ENCODE measurements at regions not wholly inside any gene's neighbourhood (a gene's known extent, or its start where the extent isn't known, plus 50 kb on each side); places are given as distances from the start of the nearest gene placed in this dataset.

DNA sequence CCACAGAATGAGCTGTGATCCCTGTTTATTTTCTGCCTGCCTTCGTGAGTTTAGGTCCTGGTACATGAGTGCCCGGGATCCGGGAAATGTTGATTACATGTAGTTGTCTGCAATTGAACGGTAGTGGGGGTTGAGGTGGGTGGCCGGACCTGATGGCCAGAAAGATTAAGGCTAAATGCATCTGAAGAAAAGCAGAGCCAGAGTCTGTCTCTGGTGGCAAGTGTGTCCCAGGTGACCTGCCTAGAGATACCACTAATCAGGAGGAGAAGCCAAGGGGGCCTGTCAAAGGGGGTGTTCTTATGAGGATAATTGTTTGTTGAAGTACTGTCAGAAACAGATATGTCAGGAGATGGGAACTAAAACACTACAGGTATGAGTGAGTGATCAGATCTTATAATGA lies 154.0 kb upstream of the ASIC2 start:
- Histone ChIP-seq H3K9me3 (peaks cover 0 to 10% of the 10 kb centered on the region in 2 donors), H3K36me3 (no peaks in the 10 kb centered on the region), H3K27ac (no peak overlapping the region), H3K27me3 (no peaks in the 10 kb centered on the region), H3K4me1 (no peaks in the 10 kb centered on the region), H3K4me3 (no peak overlapping the region)
- no peak for DNase-seq (ENCODE audit: low spot score)
- TF ChIP-seq, protein P1, sequence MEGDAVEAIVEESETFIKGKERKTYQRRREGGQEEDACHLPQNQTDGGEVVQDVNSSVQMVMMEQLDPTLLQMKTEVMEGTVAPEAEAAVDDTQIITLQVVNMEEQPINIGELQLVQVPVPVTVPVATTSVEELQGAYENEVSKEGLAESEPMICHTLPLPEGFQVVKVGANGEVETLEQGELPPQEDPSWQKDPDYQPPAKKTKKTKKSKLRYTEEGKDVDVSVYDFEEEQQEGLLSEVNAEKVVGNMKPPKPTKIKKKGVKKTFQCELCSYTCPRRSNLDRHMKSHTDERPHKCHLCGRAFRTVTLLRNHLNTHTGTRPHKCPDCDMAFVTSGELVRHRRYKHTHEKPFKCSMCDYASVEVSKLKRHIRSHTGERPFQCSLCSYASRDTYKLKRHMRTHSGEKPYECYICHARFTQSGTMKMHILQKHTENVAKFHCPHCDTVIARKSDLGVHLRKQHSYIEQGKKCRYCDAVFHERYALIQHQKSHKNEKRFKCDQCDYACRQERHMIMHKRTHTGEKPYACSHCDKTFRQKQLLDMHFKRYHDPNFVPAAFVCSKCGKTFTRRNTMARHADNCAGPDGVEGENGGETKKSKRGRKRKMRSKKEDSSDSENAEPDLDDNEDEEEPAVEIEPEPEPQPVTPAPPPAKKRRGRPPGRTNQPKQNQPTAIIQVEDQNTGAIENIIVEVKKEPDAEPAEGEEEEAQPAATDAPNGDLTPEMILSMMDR (IDR thresholded peaks at IDR 0.05), result no peak

GRCh38 chr17:33451221-33451620 lies 158.1 kb upstream of the ASIC2 start:
- H3K9me3 ChIP-seq, result no peaks in the 10 kb centered on the region
- H3K4me1 ChIP-seq, result no peaks in the 10 kb centered on the region
- DNase-seq (ENCODE audit: low spot score), result no peak
- H3K27me3 ChIP-seq, result no peaks in the 10 kb centered on the region
- H3K36me3 ChIP-seq, result no peaks in the 10 kb centered on the region
- TF ChIP-seq, protein P1 (IDR thresholded peaks at IDR 0.05), result no peak
- no peak overlapping the region for H3K27ac ChIP-seq
- H3K4me3 ChIP-seq, result no peak overlapping the region

GRCh38 chr17:33457477-33457876 lies 164.4 kb upstream of the ASIC2 start:
- Histone ChIP-seq H3K27me3 (no peaks in the 10 kb centered on the region), H3K4me1 (no peaks in the 10 kb centered on the region), H3K9me3 (no peaks in the 10 kb centered on the region), H3K27ac (no peak overlapping the region), H3K36me3 (no peaks in the 10 kb centered on the region), H3K4me3 (no peak overlapping the region)
- no peak for DNase-seq (ENCODE audit: low spot score)
- TF ChIP-seq, protein P1 (IDR thresholded peaks at IDR 0.05), result no peak

GRCh38 chr17:33459078-33459940 lies 166.2 kb upstream of the ASIC2 start:
- Histone ChIP-seq H3K4me1 (no peaks in the 10 kb centered on the region), H3K4me3 (no peak overlapping the region), H3K27me3 (no peaks in the 10 kb centered on the region), H3K36me3 (no peaks in the 10 kb centered on the region), H3K9me3 (no peaks in the 10 kb centered on the region), H3K27ac (no peak overlapping the region)
- TF ChIP-seq, protein P1 (IDR thresholded peaks at IDR 0.05), result no peak
- DNase-seq (ENCODE audit: low spot score), result no peak

DNA sequence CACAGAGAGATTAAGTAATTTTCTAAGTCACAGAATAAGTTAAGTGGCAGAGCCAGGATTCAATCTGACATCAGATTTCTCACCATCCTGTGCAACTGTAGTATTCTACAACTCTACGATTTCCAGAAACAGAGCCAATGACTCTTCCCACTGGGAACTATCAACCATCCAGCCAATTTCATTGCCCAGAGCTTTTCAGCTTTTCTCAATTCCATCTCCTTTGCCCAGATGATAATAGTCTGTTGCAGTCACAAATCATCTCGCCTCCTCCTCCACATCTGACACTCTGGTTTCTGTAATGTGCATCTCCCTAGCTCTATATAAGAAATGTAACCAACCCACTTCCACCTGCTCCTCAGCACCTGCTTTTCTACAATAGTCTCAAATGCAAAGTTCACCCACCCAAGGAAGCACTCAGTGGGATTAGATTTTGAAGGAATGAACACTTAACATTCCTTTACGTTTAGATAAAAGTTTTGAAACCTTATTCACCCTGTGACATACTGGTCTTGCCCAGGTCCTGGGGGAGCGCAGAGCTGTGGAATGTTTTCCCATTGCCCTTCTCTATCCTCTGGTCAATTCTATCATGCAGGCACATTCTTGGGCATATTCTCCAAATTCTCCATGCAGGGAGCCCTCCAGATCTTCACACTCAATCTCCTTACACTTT lies 167.8 kb upstream of the ASIC2 start:
- Histone ChIP-seq H3K27ac (no peak overlapping the region), H3K9me3 (no peaks in the 10 kb centered on the region), H3K4me3 (no peak overlapping the region), H3K27me3 (no peaks in the 10 kb centered on the region), H3K4me1 (no peaks in the 10 kb centered on the region), H3K36me3 (no peaks in the 10 kb centered on the region)
- DNase-seq (ENCODE audit: low spot score), result no peak
- TF ChIP-seq, protein P1 (IDR thresholded peaks at IDR 0.05), result no peak
